ENCODE measurements at regions not wholly inside any gene's neighbourhood (a gene's known extent, or its start where the extent isn't known, plus 50 kb on each side); places are given as distances from the start of the nearest gene placed in this dataset.

- TF ChIP-seq, protein P1, sequence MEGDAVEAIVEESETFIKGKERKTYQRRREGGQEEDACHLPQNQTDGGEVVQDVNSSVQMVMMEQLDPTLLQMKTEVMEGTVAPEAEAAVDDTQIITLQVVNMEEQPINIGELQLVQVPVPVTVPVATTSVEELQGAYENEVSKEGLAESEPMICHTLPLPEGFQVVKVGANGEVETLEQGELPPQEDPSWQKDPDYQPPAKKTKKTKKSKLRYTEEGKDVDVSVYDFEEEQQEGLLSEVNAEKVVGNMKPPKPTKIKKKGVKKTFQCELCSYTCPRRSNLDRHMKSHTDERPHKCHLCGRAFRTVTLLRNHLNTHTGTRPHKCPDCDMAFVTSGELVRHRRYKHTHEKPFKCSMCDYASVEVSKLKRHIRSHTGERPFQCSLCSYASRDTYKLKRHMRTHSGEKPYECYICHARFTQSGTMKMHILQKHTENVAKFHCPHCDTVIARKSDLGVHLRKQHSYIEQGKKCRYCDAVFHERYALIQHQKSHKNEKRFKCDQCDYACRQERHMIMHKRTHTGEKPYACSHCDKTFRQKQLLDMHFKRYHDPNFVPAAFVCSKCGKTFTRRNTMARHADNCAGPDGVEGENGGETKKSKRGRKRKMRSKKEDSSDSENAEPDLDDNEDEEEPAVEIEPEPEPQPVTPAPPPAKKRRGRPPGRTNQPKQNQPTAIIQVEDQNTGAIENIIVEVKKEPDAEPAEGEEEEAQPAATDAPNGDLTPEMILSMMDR (IDR thresholded peaks at IDR 0.05; ENCODE audit: insufficient read depth, low read length, missing control alignments): no peak
- H3K4me3 ChIP-seq (ENCODE audit: low read depth, low read length): no peak overlapping the region
- POLR2A ChIA-PET: no interaction called here
- no peak for DNase-seq (ENCODE audit: low read depth, low spot score)
- CTCF ChIA-PET: no interaction called here
Observed at GRCh38 chr2:157938556-157938955, 62.4 kb upstream of the ACVR1 start.

DNA sequence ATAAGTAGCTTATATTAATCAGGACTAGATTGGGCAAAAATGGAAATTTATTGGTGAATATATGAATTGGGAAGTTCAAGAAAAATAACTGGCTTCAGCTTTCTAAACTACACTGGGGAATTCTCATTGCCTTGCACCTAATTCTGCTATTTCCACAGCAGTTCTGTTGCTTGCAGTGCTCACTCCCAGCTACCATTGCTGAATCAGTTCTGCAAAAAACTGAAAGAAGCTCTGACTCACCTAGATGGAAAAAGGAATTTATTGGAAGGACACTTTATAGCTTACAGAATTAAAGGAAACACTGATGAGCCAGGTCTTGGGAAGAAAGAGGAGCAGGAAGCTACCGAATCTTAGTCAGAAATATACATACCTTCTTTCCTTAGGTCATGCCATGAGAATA is 60.3 kb upstream of the ACVR1 start:
- POLR2A ChIA-PET: no interaction called here
- TF ChIP-seq, protein P1 (IDR thresholded peaks at IDR 0.05; ENCODE audit: insufficient read depth, low read length, missing control alignments): no peak
- CTCF ChIA-PET: no interaction called here
- no peak for DNase-seq (ENCODE audit: low read depth, low spot score)
- H3K4me3 ChIP-seq (ENCODE audit: low read depth, low read length): no peak overlapping the region

DNA sequence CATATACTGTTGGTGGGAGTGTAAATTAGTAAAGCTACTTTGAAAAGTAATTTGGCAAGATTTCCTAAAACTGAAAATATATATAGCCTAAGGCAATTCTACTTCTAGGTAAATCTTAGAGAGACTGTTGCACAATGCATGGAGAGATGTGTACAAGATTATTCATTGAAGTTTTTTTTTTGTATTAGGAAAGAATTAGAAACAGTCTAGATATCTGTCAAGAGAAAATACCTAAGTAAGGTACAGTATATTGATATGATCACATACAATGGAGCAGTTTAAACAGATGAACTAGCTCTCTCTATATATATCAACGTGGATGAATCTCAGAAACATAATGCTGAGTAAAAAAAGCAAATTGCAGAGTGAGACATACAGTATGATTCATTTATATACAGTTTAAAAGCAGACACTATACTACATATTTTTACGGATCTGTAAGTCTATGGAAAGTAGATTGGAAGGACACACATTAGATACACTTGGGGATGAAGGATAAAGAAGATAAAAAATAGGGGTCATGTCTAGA is 59.3 kb upstream of the ACVR1 start:
- TF ChIP-seq, protein P1 (IDR thresholded peaks at IDR 0.05; ENCODE audit: insufficient read depth, low read length, missing control alignments): no peak
- no peak for DNase-seq (ENCODE audit: low read depth, low spot score)
- no peak overlapping the region for H3K4me3 ChIP-seq (ENCODE audit: low read depth, low read length)
- CTCF ChIA-PET: no interaction called here
- POLR2A ChIA-PET: no interaction called here

GRCh38 chr2:157934684-157935377 is 58.7 kb upstream of the ACVR1 start:
- no peak overlapping the region for H3K4me3 ChIP-seq (ENCODE audit: low read depth, low read length)
- DNase-seq (ENCODE audit: low read depth, low spot score): no peak
- TF ChIP-seq, protein P1 (IDR thresholded peaks at IDR 0.05; ENCODE audit: insufficient read depth, low read length, missing control alignments): no peak
- ChIA-PET POLR2A (no interaction called here), CTCF (no interaction called here)

DNA sequence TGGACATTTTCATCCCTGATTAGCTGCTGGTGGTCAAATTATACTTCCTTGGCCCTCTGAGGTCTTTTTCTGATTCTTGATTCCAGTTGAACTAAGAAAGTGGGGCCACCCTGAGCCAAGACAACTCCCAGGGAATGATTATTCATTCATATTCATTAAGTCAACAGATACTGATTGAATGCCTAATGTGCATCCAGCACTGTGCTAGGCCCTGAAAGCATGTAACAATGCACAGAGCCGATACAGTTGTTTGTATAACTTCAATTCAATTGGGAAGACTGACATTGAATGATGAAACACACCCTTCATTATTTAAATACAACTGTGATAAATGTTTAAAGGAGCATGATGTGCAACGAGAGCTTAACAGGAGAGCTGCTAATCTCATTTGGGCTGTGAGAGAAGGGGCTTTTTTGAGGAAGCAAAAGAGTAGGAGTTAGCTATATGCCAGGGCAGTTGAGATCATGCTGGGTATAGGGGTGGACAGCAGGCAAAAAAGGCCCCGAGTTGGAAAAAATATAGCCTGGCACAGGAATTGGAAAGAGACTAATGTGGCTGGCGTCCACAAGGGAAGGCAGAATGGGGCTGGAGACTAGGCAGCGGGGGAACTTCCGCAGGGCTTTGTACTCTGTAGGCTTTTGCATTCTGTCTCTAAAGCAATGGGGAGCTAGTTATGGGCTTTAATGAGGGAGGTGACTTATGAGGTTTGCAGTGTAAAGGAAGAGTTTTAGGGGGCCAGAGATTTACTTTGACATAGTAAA is 57.2 kb upstream of the ACVR1 start:
- ChIA-PET POLR2A (no interaction called here), CTCF (no interaction called here)
- TF ChIP-seq, protein P1 (IDR thresholded peaks at IDR 0.05; ENCODE audit: insufficient read depth, low read length, missing control alignments): no peak
- no peak for DNase-seq (ENCODE audit: low read depth, low spot score)
- no peak overlapping the region for H3K4me3 ChIP-seq (ENCODE audit: low read depth, low read length)

DNA sequence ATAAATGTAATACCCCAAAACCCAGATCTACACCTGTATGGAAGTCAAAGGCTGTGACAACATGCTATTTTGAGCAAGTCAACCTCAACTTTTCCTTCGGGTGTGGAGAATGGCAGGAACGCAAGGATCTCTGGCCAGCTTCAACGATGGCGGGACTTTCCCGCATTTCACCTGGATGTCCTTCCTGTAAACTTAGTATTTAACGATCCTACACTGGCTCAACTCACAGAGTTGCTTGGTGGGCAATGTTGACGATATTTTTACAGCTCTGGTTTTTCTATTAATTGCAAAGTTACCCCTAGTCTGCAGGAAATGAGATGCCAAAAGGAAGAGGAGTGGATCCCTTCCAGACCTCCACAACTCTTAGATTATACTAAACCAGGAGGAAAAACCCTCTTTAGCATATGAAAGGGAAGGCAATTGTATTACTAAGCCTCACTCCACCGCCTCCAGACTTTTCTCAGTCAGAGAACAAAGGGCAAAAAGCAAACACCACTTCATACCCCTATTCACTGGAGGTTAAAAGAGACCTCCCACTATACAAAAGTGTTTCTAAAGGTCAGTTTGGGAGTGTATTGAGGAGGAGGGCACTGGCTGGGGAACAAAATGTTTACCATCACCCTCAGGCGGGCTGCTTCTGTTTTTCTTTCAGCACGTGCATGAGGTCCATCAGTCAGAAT is 56.5 kb upstream of the ACVR1 start:
- H3K4me3 ChIP-seq (ENCODE audit: low read depth, low read length): no peak overlapping the region
- TF ChIP-seq, protein P1 (IDR thresholded peaks at IDR 0.05; ENCODE audit: insufficient read depth, low read length, missing control alignments): no peak
- ChIA-PET POLR2A (no interaction called here), CTCF (no interaction called here)
- DNase-seq (ENCODE audit: low read depth, low spot score): no peak
